ENCODE measurements at regions not wholly inside any gene's neighbourhood (a gene's known extent, or its start where the extent isn't known, plus 50 kb on each side); places are given as distances from the start of the nearest gene placed in this dataset.

- FAIRE-seq (no peak), DNase-seq (ENCODE audit: insufficient read length) (no peak)
- TF ChIP-seq TAF1 (IDR thresholded peaks at IDR 0.05; ENCODE audit: borderline replicate concordance, low read depth, low read length), result no peak
- no peak for TF ChIP-seq POLR2AphosphoS5 (IDR thresholded peaks at IDR 0.05; ENCODE audit: low read depth, low read length)
- TF ChIP-seq POLR2A (IDR thresholded peaks at IDR 0.05; ENCODE audit: low read depth, low read length), result no peak
Measured at GRCh38 chr13:106078191-106078590, 457.3 kb downstream of the EFNB2 start.

DNA sequence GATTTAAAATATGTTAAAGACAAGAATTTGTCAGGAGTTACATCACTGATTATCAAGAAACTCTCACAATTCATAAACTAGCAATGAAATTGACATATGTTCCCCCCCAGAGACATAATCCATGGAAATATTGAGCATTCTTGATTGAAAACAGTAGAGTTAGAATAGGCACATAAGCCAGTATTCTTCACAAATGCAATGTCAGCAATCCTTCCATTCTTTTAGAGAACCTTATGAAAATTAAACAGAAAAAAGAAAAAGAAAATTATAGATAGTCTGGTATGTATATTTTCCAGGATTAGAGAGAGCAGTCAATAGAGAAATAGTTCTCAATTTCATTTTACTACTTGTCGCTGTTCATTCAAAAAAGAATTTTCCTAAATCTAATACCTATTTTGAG is 458.4 kb downstream of the EFNB2 start:
- no peak for DNase-seq (ENCODE audit: insufficient read length)
- no peak for TF ChIP-seq POLR2A (IDR thresholded peaks at IDR 0.05; ENCODE audit: low read depth, low read length)
- TF ChIP-seq TAF1 (IDR thresholded peaks at IDR 0.05; ENCODE audit: borderline replicate concordance, low read depth, low read length), result no peak
- TF ChIP-seq POLR2AphosphoS5 (IDR thresholded peaks at IDR 0.05; ENCODE audit: low read depth, low read length), result no peak
- no peak for FAIRE-seq

DNA sequence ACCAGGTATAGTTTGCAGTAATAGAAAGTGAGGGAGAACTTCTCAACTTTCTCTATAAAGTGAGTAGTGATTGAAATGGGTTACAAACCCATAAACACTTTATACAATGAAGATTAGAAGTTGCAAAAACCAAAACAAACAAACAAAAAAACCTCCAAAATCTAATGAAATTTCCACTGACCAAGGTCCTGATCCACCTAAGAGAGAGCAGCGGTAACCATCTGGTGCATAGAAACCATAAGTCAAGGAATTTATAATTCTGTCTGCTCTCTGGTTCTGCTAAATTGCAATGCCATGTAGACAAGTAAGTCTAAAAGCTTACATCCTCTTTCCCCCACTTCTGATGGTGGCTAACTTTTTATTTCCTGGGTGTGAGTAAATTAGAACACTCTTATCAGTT is 463.4 kb downstream of the EFNB2 start:
- no peak for TF ChIP-seq POLR2A (IDR thresholded peaks at IDR 0.05; ENCODE audit: low read depth, low read length)
- TF ChIP-seq TAF1 (IDR thresholded peaks at IDR 0.05; ENCODE audit: borderline replicate concordance, low read depth, low read length), result no peak
- FAIRE-seq, result no peak
- no peak for DNase-seq (ENCODE audit: insufficient read length)

DNA sequence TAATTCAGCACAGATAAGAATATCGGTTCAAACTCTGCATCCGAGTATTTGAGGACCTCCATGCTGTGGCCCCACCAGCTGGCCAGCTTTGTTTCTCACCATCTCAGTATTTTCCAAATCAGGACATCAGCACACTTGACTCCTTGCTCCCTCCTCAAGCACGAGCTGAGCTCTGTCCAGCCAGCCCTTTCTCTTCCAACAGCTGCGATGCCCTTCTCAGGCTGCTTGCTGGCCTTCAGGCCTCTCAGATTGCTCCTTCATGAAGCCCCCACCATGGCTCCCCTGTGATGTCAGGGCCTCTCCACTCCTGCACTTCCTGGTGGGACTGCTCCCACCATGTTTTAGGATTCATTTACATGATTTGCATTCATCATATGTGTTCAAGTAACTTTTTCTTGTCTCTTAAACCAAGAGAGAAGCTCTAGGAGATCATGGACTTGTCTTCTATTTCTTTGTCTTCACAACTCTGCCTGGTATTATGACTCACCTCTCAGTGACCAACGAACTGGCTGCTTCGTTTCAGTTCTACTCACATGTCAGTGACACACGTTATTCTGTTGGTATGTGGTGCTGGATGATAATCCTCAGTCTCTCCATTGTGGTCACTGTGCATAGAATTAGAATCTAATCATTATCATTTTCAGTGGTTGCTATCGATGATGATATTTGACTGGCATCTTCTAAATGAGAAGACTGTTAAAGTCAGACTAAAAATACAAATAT is 471.7 kb downstream of the EFNB2 start:
- DNase-seq (ENCODE audit: insufficient read length) (no peak), FAIRE-seq (no peak)
- TF ChIP-seq POLR2AphosphoS5 (IDR thresholded peaks at IDR 0.05; ENCODE audit: low read depth, low read length), result no peak
- no peak for TF ChIP-seq TAF1 (IDR thresholded peaks at IDR 0.05; ENCODE audit: borderline replicate concordance, low read depth, low read length)
- TF ChIP-seq POLR2A (IDR thresholded peaks at IDR 0.05; ENCODE audit: low read depth, low read length), result no peak

DNA sequence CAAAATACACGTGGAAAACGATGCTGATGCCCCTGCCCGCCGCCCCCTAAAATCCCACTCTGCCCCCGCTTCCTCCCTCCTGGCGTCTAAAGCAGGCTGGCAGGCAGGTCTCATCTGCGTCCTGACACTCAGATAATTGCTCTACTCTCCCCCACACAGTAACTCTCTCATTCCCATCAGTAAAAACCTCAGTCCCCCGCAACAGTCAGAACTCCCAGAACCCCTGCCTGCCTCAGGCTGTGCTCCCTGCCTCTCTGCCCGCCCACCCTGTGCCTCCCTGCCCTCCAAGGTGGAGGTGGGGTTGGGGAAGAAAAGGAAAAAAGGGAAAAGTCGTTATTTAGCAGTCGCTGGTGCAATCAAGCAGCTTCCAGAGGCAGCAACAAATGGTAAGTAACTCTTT is 473.7 kb downstream of the EFNB2 start:
- DNase-seq (ENCODE audit: insufficient read length) (no peak), FAIRE-seq (no peak)
- no peak for TF ChIP-seq POLR2A (IDR thresholded peaks at IDR 0.05; ENCODE audit: low read depth, low read length)
- no peak for TF ChIP-seq TAF1 (IDR thresholded peaks at IDR 0.05; ENCODE audit: borderline replicate concordance, low read depth, low read length)
- TF ChIP-seq POLR2AphosphoS5 (IDR thresholded peaks at IDR 0.05; ENCODE audit: low read depth, low read length), result no peak

DNA sequence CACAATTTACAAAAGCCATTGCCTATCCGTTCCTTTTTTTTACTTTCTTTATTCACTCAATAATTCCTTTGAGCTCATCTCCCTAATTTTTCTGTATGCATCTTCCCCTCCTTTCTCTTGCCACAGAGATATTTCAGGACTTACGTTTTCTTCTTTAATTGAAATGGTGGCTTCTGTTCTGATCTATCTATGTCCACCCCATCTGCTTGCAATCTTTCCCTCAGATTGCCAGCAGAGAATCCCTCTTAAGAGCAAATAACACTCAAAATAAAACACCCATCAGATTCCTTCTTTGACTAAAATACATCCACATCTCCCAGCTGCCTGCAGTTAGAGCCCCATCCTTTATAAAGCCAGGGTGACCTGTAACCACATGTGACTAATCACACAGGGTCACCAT is 478.6 kb downstream of the EFNB2 start:
- TF ChIP-seq TAF1 (IDR thresholded peaks at IDR 0.05; ENCODE audit: borderline replicate concordance, low read depth, low read length) (no peak), POLR2A (IDR thresholded peaks at IDR 0.05; ENCODE audit: low read depth, low read length) (no peak), POLR2AphosphoS5 (IDR thresholded peaks at IDR 0.05; ENCODE audit: low read depth, low read length) (no peak)
- FAIRE-seq (no peak), DNase-seq (ENCODE audit: insufficient read length) (no peak)

DNA sequence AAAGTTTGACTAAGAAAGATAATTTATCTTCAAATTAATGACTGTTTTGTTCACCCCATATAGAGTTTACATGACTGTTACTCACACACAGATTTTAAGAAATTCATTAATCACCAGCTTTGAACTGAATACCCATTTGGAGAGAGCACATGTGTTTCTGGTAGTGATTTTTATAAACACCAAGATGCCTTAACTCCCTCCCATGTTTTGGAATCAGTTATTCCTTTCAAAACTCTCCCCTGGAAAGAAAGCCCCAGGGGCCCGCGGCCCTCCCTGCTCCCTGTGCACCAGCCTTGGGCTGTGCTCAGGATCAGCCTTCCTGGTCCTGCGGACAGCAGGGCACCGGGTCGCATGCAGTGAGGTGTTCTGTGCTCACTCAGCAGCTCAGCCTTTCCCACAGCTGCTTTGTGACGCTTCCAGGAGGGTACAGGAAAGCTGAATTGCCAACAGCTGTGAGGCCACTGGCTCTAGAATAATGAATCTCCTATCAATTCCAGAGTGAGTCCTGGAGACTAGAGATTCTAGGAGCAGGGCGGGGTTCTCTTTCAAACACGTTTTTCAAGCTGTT is 483.2 kb downstream of the EFNB2 start:
- DNase-seq (ENCODE audit: insufficient read length) (no peak), FAIRE-seq (no peak)
- no peak for TF ChIP-seq TAF1 (IDR thresholded peaks at IDR 0.05; ENCODE audit: borderline replicate concordance, low read depth, low read length)
- TF ChIP-seq POLR2A (IDR thresholded peaks at IDR 0.05; ENCODE audit: low read depth, low read length), result no peak
- TF ChIP-seq POLR2AphosphoS5 (IDR thresholded peaks at IDR 0.05; ENCODE audit: low read depth, low read length), result no peak

- no peak for TF ChIP-seq POLR2AphosphoS5 (IDR thresholded peaks at IDR 0.05; ENCODE audit: low read depth, low read length)
- TF ChIP-seq POLR2A (IDR thresholded peaks at IDR 0.05; ENCODE audit: low read depth, low read length), result no peak
- no peak for TF ChIP-seq TAF1 (IDR thresholded peaks at IDR 0.05; ENCODE audit: borderline replicate concordance, low read depth, low read length)
- FAIRE-seq (no peak), DNase-seq (ENCODE audit: insufficient read length) (no peak)
Measured at GRCh38 chr13:106049171-106049570, 486.3 kb downstream of the EFNB2 start.

- TF ChIP-seq POLR2AphosphoS5 (IDR thresholded peaks at IDR 0.05; ENCODE audit: low read depth, low read length), result no peak
- no peak for TF ChIP-seq TAF1 (IDR thresholded peaks at IDR 0.05; ENCODE audit: borderline replicate concordance, low read depth, low read length)
- no peak for TF ChIP-seq POLR2A (IDR thresholded peaks at IDR 0.05; ENCODE audit: low read depth, low read length)
- DNase-seq (ENCODE audit: insufficient read length) (no peak), FAIRE-seq (no peak)
Measured at GRCh38 chr13:106048386-106048785, 487.1 kb downstream of the EFNB2 start.

- no peak for TF ChIP-seq TAF1 (IDR thresholded peaks at IDR 0.05; ENCODE audit: borderline replicate concordance, low read depth, low read length)
- no peak for TF ChIP-seq POLR2A (IDR thresholded peaks at IDR 0.05; ENCODE audit: low read depth, low read length)
- no peak for TF ChIP-seq POLR2AphosphoS5 (IDR thresholded peaks at IDR 0.05; ENCODE audit: low read depth, low read length)
- DNase-seq (ENCODE audit: insufficient read length) (no peak), FAIRE-seq (no peak)
Measured at GRCh38 chr13:106047859-106048258, 487.6 kb downstream of the EFNB2 start.

DNA sequence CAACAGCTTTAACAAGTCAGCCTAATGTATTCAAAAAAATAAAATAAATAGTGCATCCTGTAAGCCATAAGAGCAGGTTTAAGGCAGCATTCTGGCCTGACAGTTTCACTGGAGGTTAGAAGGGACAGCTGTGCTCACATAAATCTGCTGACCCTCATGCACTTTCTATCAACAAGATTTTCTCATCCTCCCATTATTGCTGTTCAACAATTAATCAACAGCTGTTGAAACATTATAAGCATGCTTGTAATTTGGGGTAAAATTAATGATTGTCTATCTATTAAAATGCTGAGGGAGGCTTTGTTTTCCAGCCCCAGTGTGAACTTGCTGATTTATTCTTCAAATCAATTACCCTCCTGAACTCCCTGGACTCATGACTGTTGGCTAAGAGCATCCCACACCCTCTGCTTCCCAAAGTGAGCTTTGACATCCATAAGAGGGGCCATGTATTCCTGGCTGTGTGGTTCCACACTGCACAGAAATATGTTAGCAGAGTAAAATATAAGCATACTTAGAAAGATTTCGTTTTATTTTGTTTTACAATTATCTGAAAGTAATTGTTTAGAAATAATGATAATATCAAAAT is 492.4 kb downstream of the EFNB2 start:
- TF ChIP-seq POLR2A (IDR thresholded peaks at IDR 0.05; ENCODE audit: low read depth, low read length) (no peak), POLR2AphosphoS5 (IDR thresholded peaks at IDR 0.05; ENCODE audit: low read depth, low read length) (no peak), TAF1 (IDR thresholded peaks at IDR 0.05; ENCODE audit: borderline replicate concordance, low read depth, low read length) (no peak)
- no peak for FAIRE-seq
- no peak for DNase-seq (ENCODE audit: insufficient read length)

GRCh38 chr13:106041445-106041844 is 494.0 kb downstream of the EFNB2 start:
- FAIRE-seq (no peak), DNase-seq (ENCODE audit: insufficient read length) (no peak)
- no peak for TF ChIP-seq POLR2A (IDR thresholded peaks at IDR 0.05; ENCODE audit: low read depth, low read length)

Measured in GM12892 (cell line).